Activated CD4-positive, alpha-beta T cell treated with anti-CD3 and anti-CD28 coated beads for 4 hours (primary cell): ENCODE measurements at regions not wholly inside any gene's neighbourhood (a gene's known extent, or its start where the extent isn't known, plus 50 kb on each side); places are given as distances from the start of the nearest gene placed in this dataset.

Experiments
- DNase-seq, 2 donors: peaks; one replicate each; pipeline ENCODE4 v3.0.0-alpha.2; 2020

DNA sequence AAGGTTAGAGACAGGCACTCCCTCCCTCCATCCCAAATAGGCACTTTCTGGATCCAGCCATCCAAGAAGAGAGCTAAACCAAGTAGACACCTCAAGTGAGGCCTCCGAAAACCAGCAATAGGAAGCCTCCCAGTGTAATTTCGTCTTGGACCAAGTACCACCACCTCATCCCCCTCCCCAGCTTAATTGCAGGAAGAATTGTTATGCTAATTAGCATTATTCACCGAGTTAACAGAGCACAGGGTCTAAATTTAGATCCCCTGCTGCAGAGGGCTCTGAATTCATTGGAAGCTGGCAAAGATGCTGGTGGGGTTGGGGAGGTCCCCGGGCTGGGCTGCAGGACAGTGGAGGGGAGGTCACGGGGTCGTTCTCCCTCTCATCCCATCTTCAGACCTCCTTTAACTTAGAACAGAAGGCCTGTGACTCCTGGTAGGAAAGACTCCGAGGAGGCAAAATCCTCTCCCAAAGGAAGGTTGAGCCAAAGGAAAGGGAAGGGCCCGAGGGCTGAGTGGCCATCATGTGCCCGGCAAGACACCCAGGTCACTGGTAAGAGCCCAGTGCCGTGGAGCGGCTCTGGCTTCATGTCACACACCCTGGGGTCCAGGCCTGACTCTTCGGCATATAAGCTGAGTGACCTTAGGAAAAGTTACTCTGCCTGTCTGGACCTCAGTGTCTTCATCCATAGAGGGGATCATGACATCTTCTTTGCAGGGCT lies 209.2 kb upstream of the GRIK3 start:
- DNase-seq = no peak

DNA sequence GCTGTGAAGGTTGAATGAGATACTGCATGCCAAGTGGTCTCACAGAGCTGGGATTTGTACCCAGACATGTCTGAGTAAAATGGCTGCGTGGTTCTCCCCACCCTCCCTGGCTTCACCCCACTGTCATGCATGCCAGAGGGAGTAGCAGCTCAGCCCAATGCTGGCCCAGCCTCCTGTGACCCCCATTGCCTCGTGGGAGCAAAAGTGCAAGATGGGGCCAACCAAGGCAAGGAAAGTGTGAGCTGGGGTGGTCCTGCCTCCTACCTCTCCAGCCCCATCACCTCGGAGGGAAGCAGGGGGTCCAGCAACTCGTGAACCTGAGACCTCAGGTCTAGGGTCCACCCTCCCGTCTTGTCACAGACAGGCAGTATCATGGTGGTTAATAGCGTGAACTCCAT lies 209.8 kb upstream of the GRIK3 start:
- DNase-seq = no peak

DNA sequence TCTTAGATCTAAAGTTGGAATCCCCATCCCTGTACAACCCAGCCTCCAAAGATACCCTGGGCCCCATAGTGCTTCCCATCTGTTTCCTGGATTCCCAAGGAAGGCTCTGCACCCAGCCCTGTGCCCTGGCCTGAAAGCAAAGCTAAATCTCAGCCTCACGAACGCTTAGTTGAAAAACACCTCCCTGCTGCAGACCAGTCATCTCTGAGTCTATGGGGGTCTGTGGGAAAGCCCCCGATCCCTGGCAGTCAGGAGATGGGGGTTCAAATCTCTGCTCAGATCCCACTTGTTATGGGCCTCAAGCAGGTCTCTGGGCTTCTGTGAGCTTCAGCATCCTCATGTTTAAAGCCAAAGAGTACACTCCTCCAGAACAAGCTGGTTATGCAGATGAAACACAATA lies 210.5 kb upstream of the GRIK3 start:
- DNase-seq = no peak

DNA sequence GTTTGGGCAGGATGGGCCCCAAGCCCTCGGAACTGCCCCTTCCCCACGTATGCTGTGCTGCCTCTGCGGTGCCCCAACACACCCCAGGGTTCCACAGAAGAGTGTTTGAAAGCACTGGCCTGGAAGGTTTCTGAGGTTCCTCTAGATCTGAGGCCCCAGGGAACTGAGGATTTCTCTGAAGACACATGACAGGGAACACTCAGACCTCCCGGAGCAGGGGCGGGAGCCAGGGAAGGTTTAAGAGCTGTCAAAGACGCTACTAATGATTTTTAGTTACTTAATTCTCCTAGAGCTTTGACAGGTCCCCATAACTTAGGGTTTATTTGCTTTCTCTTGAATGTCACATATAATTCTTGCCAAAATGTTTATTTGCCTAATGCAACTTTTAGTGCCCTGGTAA lies 212.3 kb upstream of the GRIK3 start:
- no peak for DNase-seq

DNA sequence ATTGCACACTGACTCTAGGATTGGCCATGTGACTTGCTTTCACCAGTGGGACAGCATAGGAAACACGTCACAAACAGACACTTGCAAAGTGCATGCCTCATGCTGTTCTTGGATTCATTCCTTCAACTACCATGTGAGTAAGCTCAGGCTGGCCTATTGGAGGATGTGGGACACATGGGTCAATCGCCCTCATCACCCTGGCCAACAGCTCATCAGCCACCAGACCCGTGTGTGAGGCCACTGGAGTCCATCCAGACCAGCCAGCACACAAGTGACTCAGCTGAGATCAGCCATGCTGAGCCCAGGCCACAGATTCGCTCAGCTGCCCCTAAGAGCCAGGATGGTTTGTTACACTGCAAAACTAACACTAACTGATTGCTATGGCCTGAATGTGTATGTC lies 216.1 kb upstream of the GRIK3 start:
- DNase-seq = no peak

DNA sequence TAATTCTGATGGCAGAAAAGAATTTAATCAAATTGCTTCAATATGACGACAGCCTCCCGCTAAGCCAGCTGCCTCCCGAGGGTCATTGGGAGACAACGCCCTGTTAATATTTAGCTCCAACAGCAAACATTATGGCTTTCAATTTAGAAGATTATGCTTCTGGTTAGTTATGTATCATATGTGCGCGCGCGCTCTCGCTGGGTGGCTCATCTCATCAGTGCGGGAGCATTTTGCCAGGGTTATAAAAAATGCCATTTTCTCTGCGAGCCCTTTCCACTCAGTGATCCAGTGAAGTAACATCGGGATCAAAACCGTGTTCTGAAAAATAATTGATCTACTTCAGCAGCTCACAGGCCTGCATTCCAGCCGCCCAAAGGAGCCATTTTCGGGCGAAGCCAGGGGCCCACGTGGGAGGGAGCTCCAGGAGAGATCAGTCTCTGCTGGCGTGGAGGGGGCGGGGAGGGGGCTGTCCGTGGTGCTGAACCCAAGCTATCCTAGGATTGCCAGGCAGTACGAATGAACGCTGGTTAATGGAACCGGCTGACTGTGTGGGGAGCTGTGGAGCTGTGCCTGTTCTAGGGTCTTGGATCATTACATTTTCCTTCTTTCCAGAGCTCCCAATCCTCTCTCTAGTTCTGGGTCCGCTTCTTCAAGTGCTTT lies 219.1 kb upstream of the ZC3H12A start:
- DNase-seq = no peak

DNA sequence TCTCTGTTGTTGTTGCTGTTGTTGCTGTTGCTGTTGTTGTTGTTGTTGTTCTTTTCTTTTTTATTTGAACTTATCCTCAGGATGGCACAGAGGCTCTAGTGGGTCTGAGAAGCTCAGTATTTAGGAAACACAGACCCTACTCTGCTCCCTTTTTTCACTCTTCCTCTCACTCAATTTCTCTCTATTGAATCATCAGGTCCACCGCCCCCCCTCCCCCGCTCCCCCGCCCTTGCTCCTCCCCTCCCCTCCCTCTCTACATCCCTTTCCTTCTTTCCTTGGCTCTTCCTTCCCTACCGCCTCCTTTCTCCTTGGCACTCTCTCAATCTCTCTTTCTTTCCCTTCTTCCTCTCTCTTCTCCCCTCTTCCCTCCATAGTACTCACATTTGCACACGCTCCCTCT lies 218.5 kb upstream of the ZC3H12A start:
- DNase-seq = no peak

DNA sequence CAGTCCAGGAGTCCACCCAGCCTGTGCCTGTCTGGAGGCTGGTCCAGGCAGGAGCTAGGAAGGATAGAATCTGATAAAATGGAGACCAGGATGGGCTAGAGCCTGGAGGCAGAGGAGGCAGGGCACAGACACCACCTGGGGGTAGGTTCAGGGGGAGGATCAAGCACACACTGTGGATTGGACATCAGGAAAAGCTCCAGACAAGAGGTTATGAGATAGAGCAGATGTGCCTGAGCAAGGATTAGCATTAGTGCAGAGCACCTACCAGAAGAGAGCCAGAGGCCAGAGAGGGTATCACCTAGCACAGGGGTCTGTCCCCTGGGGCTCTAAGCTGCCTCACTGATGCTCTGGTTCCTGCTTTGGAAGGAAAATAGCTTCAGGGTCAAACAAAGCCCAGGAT lies 216.7 kb upstream of the ZC3H12A start:
- DNase-seq = no peak

DNA sequence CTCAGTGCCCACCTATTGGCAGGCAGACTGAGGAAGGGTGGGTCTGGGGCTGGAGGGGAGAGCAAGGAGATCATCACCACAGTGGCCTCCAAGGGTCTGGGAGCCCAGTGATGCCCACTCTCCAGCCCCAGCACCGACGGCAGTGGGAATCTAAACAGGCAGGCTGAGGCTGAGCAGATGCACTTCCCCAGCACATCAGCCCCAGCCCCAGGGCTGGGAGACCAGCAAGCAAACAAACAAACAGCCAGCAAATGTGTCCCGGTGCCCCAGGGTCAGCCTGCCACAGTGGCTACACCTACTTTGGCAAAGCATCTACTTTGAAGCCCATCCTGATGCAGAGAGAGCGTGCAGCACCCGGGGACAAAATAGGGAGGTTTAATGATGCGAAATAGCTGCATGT lies 216.3 kb upstream of the ZC3H12A start:
- no peak for DNase-seq

DNA sequence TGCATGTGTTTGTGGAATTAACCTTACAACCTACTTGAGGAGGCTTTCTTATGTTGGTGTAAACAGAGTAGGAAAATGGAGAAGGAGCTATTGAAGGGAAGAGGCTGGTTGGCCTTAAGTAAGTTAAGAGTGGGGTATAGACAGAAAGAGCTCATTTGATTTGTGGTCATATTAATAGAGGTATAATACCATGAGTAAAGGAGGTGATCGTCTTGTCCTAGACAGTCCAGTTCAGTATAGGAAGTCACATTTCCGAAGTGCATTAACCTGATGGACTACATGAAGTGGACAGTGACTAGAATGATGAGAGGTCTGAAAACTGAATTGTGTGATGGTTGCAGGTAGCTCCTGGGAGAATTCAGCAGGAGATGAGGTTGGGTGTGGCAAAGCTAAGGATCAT lies 215.4 kb upstream of the ZC3H12A start:
- DNase-seq = no peak

DNA sequence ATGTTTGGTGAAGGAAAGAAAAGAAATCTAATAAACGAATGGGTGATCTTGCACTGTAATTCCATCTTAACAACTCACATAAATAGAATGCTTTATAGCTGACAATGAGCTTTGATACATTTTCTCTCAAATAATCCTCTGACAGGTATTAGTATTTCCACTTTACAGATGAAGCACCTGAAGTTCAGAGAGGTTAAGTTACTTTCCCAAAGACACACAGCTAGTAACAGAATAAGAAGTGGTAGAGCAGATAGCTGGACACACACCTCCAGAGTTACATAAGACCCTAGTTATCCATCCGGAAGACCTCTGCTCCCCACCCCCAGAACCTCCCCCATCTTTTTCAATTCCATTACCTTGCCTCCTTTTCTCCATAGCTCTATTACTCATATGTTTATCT lies 213.3 kb upstream of the ZC3H12A start:
- DNase-seq = no peak

DNA sequence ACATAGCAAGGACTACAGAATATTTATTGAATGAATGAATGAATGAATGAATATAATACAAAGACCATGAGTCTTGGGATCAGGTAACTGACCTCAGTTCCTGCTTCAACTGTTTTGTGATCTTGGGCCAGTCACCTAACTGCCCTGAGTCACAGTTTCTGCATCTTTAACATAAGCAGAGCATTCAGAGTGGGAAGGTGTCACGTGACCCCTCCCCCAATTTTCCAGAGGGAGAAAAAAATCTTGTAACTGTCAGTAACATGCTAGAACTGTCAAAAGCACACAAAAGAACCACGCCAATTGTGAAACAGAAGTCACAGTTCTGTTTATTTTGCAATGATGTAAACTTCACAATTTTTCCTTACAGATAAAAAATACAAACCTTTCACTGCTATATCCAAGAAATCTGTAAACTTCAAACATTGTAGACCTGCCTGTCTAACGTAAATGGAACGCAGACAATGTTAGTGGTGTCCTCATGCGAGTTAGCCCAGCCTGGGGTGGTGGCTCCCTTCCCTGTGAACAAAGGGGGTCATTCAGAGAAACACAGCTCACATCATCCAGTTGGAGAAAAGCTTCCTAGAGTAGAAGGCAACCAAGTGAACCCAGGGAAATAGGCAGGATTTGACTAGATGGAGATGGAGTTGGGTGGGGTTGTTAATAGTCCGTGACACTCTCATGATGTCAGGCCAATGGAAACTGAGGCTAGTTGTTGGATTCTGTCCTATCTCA lies 211.8 kb upstream of the ZC3H12A start:
- no peak for DNase-seq

DNA sequence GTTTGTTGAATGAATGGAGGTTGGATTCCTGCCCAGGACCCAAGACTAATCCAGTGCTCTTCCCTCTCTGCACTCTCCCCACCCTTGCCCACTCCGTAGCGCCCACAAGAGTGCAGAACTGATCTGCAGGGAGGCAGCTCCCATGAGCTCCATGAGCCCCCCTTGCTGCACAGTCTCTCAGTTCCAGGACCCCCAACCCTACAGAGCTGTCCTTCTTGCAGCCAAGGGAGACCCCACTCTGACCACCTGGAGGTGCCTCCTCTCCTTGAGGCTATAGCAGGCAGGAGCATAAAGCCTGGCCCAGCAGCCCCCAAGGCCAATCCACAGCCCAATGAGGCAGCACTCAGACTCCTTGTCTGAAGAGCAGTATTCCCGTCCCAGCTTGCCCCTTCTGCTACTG lies 209.2 kb upstream of the ZC3H12A start:
- DNase-seq = no peak

DNA sequence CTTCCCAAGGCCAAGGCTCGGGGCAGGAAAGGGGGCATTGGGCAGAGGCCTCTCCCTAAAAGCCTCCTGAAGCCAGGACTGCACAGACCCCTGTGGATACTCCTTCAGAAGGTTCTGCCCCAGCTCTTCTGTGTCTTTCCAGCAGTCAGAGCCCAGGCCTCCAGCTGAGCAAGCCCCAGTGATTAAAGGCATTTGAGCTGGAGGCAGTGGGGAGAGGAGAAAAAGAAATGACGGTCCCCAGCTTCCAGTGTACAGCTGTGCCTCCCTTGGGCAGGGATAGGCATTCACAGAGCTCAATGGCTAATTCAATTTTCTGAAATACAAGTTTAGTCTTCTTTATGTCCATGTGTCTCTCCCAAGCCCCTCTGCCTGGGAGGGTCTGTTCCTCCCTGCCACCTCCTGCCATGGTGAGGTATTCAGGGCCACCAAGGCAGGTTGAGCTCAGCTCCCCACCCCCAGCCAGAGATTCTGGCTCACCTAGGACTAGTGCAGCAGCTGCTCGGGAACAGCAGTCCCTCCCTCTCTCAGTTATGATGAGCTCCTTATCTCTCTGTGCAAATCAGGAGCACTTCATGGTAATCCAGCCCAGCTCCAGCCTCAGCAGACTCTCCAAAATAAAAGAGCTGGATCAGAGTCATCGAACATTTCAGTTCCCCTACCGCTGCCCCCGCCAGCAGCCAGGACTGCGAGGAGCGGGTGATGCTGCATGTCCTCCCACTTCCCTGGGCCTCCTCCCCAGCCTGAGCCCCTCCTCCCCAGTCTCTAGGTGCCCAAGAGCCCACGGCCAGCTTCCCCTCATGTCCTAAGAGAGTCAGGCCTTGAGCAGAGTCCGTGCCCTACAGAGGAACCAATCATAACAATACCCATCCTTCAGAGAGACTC lies 208.4 kb upstream of the ZC3H12A start:
- DNase-seq = no peak

DNA sequence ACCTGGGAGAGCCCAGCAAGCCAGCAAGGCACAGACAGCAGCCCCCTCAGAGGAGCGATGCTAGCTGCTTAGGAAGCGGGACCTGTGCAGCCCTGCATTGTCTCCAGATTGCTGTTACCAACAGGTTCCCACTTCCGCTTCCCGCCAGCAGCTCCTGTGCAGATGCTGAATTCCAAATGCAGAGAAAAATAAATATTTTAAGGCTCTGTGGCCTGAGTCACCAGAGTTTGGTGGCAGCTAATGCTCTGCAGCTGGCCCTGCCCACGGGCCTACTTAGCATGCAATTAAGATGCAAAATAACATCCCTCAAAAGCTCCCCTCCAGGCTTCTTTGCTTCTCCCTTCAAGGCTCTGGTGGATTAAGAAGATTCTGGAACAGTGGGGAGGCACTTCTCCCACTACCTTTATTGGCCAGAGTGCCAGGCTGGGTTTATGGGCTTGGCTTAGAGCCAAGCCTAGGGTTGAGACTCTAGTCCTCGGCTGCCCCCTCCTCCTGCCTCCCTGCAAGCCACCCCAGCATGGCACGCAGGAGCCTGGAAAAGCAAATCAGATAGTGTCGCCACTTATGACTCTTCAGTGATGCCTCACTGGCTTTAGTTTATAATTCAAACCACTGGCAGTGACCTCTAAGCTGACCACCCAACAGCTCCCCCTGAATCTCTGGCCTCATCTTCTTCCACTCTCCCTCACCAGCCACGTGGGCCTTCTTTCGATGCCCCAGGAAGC lies 207.1 kb upstream of the ZC3H12A start:
- no peak for DNase-seq

DNA sequence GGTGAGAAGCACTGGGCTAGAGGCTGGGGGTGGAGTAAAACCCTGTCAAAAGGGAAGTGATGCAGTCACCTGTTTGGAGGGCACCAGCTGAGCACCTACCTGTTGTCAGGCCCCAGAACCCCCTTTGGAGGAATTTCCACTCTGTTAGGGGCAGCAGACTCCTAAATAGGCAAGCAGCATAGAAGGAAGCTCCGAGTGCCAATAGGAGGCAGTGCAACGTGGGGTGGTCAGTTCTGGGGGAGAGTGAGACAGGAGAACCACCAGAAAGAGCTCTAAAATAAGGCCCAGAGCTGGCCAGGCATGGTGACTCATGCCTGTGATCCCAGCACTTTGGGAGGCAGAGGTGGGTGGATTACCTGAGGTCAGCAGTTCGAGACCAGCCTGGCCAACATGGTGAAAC lies 203.7 kb upstream of the ZC3H12A start:
- no peak for DNase-seq

DNA sequence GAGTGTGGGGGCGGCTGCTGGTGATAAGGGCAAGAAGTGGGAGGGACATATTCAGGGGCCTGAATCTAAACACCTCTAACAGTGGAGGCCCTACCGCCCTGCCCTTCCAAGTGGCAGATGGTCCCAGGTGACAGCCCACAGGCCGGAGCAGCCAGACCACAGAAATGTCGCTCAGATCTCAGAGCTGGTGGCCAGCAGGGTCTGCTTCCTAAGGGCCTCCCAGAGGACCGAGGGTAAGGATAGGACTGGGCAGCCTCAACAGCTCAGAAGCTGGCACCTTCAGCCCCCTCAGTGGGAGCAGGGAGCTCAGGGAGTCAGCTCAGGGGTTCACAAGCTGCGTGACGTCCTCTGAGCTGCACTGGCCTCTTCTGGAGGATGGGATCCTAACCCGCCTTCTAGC lies 201.8 kb upstream of the ZC3H12A start:
- no peak for DNase-seq

DNA sequence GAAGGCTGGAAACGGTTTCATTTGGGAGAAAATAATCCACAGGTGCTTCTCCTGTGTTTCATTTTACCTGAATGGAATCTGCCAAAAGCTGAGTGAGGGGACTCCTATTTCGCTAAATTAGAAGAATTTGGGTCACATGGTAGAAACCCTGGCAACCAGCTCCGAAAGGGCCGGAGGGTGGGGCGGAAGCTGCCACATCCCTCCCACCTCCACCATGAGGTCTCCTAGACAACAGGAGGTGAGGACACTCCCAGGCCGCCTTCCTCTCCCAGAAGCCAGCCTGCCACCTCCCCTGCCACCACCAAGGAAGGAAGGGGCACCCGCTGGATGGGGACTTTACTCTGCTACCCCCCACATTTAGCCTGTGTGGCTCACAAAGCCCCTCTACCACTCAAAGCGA lies 199.9 kb upstream of the ZC3H12A start:
- no peak for DNase-seq

DNA sequence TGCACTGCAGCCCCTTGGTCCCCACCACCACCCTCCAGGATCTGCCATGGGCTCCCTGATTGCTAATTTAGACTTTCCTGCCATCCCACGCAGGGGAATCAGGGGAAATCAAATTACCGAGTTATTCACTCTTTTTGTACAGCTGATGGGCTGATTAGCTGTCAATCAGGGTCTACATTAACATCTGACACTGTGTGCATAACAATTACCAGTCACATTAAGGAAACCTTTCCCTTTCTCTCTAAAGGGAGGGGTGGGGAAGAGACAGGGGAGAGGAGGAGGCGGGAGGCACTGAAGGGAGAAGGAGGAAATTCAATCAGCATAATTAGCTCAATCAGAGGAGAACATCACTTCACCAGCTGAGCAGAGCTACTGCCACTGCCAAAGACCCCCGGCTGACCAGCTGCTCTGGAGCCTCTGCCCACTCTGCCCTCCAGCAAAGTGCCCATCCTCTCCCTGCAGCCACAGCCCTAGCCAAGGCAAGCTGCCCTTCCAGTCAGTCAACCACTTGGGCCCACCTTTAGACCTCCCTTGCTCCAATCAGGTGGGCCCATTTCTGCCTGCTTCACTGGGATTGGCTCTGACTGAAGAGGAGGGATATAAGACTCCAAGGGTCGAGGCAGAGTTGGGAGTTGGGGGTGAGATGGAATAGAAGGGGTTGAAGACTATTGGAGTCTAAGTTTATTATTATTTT lies 199.3 kb upstream of the ZC3H12A start:
- no peak for DNase-seq

DNA sequence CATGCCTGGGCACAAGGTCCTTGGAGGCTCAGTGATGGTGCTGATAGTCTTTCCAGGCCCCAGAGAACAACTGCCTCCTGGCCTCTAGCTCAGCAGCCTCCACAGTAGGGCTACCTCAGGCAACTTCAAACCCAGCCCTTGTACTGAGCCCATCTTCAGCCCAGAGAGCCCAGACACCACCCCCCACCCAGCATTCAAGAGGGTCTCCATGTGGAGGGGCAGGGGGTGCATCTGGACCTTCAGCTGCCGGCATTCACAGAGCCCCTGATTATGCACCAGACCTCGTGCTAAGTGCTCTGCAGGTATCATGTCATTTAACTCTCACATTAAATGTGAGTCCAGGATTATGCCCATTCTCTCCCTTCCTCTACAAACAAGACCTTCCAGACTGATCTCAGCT lies 197.0 kb upstream of the ZC3H12A start:
- DNase-seq = no peak

DNA sequence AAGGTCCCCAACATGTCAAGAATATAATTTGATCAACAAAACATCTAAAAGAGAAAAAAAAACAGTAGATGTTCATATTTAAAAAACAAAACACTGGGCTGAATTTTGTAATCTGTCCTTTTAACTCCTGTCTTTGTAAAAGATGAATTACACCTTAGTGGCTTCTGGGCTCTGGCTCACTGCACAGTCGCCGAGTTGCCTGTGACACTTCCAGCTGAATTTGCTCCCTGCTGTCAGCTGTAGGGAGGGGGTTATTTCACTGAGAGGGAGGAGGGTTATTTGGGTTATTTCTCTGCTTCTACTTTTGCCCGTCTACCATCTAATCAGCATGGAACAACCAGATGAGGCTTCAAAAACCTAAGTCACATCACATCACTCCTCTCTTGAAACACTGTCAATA lies 193.0 kb upstream of the ZC3H12A start:
- no peak for DNase-seq

DNA sequence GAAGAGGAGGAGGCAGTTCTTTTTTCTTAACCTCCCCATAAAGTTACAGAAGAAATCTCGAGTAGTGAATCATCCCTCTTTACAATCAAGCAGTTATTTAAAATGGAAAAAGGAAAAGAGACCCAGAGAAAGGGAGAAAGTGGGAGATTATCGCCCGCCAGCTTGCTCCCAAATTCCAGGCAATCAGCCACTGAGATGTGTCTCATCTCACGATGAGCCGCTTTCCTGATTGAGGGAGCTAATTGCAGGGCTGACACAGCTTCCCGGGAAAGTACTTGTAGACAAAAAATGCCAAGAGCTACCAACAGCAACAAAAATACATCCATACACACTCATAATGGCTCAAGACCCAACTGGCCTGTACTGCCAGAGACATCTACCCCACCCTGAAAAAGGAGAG lies 191.6 kb upstream of the ZC3H12A start:
- no peak for DNase-seq
